Right atrium auricular region (tissue), 2 donors: ENCODE measurements at regions not wholly inside any gene's neighbourhood (a gene's known extent, or its start where the extent isn't known, plus 50 kb on each side); places are given as distances from the start of the nearest gene placed in this dataset.

ENCODE experiments used
- DNase-seq: peaks from one replicate; pipeline ENCODE4 v3.0.0-alpha.2; 2019; ENCODE audit warnings: low spot score
- H3K27ac ChIP-seq, 2 donors: fragments of 200-600 bp; sonication (generic); 1 replicate in 1 of 2; 2 replicates in 1 of 2; pipeline ENCODE4 v1.5.1; 2016 to 2019
- H3K27me3 ChIP-seq, 2 donors: fragments of 200-600 bp; sonication (generic); one replicate each; pipeline versions ENCODE4 v1.5.1 to v1.6.0; 2017 to 2019
- H3K36me3 ChIP-seq: fragments of 200-600 bp; sonication (generic); one replicate; pipeline ENCODE4 v1.5.1; 2016
- H3K4me1 ChIP-seq, 2 donors: fragments of 200-600 bp; sonication (generic); one replicate each; pipeline versions ENCODE4 v1.5.1 to v1.6.0; 2017 to 2019
- H3K4me3 ChIP-seq, 2 donors: fragments of 200-600 bp; sonication (generic); 1 replicate in 1 of 2; 2 replicates in 1 of 2; pipeline ENCODE4 v1.5.1; 2017 to 2019; ENCODE audit warnings: mild to moderate bottlenecking in 1 of 2, moderate library complexity in 1 of 2
- H3K9me3 ChIP-seq, 2 donors: fragments of 200-600 bp; sonication (generic); one replicate each; pipeline ENCODE4 v1.5.1; 2019
- CTCF ChIP-seq, 2 donors: fragments of 200-600 bp; sonication (generic); IDR thresholded peaks; one replicate each; pipeline ENCODE4 v1.5.1; 2019; ENCODE audit warnings: antibody characterized with exemption in 2 of 2

- DNase-seq = no peak
- no peak for TF ChIP-seq CTCF (IDR thresholded peaks at IDR 0.05)
- H3K27ac ChIP-seq = no peak overlapping the region
- H3K4me1 ChIP-seq = no peaks in the 10 kb centered on the region
- H3K4me3 ChIP-seq = no peak overlapping the region
- no peaks in the 10 kb centered on the region for H3K36me3 ChIP-seq
- H3K9me3 ChIP-seq = no peaks in the 10 kb centered on the region
- H3K27me3 ChIP-seq = no peaks in the 10 kb centered on the region
These were observed 475.3 kb downstream of the RIT2 start for GRCh38 chr18:42640160-42640559.

- no peaks in the 10 kb centered on the region for H3K36me3 ChIP-seq
- no peak overlapping the region for H3K4me3 ChIP-seq
- DNase-seq = no peak
- H3K27me3 ChIP-seq = no peaks in the 10 kb centered on the region
- no peak for TF ChIP-seq CTCF (IDR thresholded peaks at IDR 0.05)
- no peak overlapping the region for H3K27ac ChIP-seq
- H3K9me3 ChIP-seq = no peaks in the 10 kb centered on the region
- H3K4me1 ChIP-seq = no peaks in the 10 kb centered on the region
These were observed 473.5 kb downstream of the RIT2 start for GRCh38 chr18:42641996-42642395.

- Histone ChIP-seq H3K4me1 (no peaks in the 10 kb centered on the region), H3K9me3 (no peaks in the 10 kb centered on the region), H3K27ac (no peak overlapping the region), H3K27me3 (no peaks in the 10 kb centered on the region), H3K4me3 (no peak overlapping the region), H3K36me3 (no peaks in the 10 kb centered on the region)
- no peak for TF ChIP-seq CTCF (IDR thresholded peaks at IDR 0.05)
- DNase-seq = no peak
These were observed 470.8 kb downstream of the RIT2 start for GRCh38 chr18:42644729-42645131.

- Histone ChIP-seq H3K27ac (no peak overlapping the region), H3K9me3 (peaks cover 0 to 7% of the 10 kb centered on the region in 2 donors), H3K36me3 (no peaks in the 10 kb centered on the region), H3K4me3 (no peak overlapping the region), H3K4me1 (no peaks in the 10 kb centered on the region), H3K27me3 (no peaks in the 10 kb centered on the region)
- TF ChIP-seq CTCF (IDR thresholded peaks at IDR 0.05) = no peak
- no peak for DNase-seq
These were observed 466.0 kb downstream of the RIT2 start for GRCh38 chr18:42649331-42650035.

- no peaks in the 10 kb centered on the region for H3K36me3 ChIP-seq
- no peak for DNase-seq
These were observed 460.9 kb downstream of the RIT2 start for GRCh38 chr18:42654556-42654955.

More at GRCh38 chr18:42654556-42654955, 460.9 kb downstream of the RIT2 start:
- Histone ChIP-seq H3K27me3 (no peaks in the 10 kb centered on the region), H3K4me3 (no peak overlapping the region), H3K27ac (no peak overlapping the region), H3K9me3 (peaks cover 0 to 7% of the 10 kb centered on the region in 2 donors), H3K4me1 (no peaks in the 10 kb centered on the region)
- no peak for TF ChIP-seq CTCF (IDR thresholded peaks at IDR 0.05)
